Raji (cell line): ENCODE measurements at regions not wholly inside any gene's neighbourhood (a gene's known extent, or its start where the extent isn't known, plus 50 kb on each side); places are given as distances from the start of the nearest gene placed in this dataset.

Source experiments
- POLR2A ChIP-seq: IDR thresholded peaks from 2 replicates; pipeline ENCODE4 v1.6.1; 2011; ENCODE audit warnings: low read depth, low read length, control low read depth; ENCODE audit not compliant: insufficient read depth

GRCh38 chr13:50463719-50464118 is 379.8 kb downstream of the DLEU7 start:
- no peak for TF ChIP-seq POLR2A

GRCh38 chr13:50464349-50465251 is 378.9 kb downstream of the DLEU7 start:
- no peak for TF ChIP-seq POLR2A

GRCh38 chr13:50466456-50466855 is 377.0 kb downstream of the DLEU7 start:
- no peak for TF ChIP-seq POLR2A

GRCh38 chr13:50467156-50468110 is 376.1 kb downstream of the DLEU7 start:
- TF ChIP-seq POLR2A = no peak

GRCh38 chr13:50468849-50469669 is 374.4 kb downstream of the DLEU7 start:
- TF ChIP-seq POLR2A = no peak

GRCh38 chr13:50474088-50474662 is 369.3 kb downstream of the DLEU7 start:
- TF ChIP-seq POLR2A = no peak

- TF ChIP-seq POLR2A = no peak
Measured at GRCh38 chr13:50476577-50477285, 366.8 kb downstream of the DLEU7 start.

- no peak for TF ChIP-seq POLR2A
Measured at GRCh38 chr13:50481936-50482335, 361.6 kb downstream of the DLEU7 start.

GRCh38 chr13:50483416-50483815 is 360.1 kb downstream of the DLEU7 start:
- TF ChIP-seq POLR2A = no peak

- TF ChIP-seq POLR2A = no peak
Measured at GRCh38 chr13:50484472-50485113, 358.9 kb downstream of the DLEU7 start.

- TF ChIP-seq POLR2A = no peak
Measured at GRCh38 chr13:50485979-50486935, 357.2 kb downstream of the DLEU7 start.

GRCh38 chr13:50493683-50494082 is 349.8 kb downstream of the DLEU7 start:
- TF ChIP-seq POLR2A = no peak
